ENCODE measurements at regions not wholly inside any gene's neighbourhood (a gene's known extent, or its start where the extent isn't known, plus 50 kb on each side); places are given as distances from the start of the nearest gene placed in this dataset.

DNA sequence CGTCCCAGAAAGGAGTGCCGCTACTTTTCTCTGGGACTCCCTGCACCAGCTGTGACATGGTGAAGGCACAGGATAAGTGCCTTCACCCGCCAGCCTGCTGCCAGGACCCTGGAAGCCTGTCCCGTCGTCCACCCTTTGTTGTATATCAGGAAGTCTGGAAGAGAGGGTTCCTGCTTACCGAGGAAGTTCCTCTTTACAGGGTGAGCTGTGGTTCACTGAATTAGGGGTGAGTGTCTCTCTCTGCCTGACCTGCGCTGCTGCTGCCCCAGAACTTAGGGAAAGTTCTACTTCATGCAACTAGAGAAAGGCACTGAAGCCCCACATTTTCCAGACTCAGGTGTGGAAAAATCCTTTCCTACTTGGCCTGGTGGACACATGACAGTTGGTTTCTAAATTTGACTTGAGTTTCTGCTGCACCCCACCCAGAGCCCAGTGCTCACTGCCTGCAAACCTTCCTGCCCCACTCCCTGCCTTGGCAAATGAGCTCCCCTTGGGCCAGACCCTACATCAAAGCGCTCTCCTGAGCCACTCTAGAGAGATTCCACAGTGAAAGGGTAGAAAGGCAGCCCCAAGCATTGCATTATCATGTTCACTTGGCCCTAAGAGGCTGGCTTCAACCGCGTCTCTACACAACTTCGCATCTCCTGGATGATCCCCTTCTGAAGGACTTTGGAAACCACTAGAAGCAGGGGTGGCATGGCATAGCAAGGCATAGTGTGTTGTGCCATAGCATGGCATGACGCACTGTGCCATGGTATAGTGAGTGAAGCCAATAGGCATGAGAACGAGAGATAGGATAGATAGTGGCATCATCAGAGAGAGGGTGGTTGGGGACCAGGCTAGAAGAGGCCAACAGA is 215.8 kb upstream of the CDYL start:
- H3K4me3 ChIP-seq (ENCODE audit: low read depth, low read length) = no peak overlapping the region
- TF ChIP-seq CTCF (IDR thresholded peaks at IDR 0.05; ENCODE audit: insufficient read depth, low read length, missing control alignments) = no peak
- POLR2A ChIA-PET = no interaction called here
- DNase-seq (ENCODE audit: low read depth, low spot score) = no peak
- CTCF ChIA-PET = no interaction called here

DNA sequence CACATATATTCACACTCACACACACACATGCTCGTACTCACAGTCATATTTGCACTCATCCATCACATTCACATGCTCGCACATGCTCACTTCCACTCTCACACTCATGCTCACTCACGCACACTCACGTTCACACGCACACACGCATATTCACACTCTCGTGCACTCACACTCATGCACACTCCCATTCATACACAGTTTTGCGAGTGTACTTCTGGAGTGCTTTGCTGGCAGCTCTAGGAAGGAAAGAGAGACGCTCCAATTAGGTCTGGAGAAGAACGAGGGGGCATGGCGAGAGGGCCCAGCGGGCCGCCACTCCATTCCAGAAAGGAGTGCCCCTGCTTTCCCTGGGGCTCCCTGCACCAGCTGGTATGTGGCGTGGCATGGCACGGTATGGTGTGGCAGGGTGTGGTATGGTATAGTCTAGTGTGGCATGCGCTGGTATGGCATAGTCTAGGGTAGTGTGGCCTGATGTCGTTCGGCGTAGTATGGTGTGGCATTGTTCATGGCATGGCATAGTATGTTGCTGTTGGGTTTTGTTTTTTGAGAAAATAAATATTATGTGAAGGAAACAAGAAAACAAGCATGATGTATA is 216.8 kb upstream of the CDYL start:
- no peak for DNase-seq (ENCODE audit: low read depth, low spot score)
- POLR2A ChIA-PET = no interaction called here
- no peak for TF ChIP-seq CTCF (IDR thresholded peaks at IDR 0.05; ENCODE audit: insufficient read depth, low read length, missing control alignments)
- no peak overlapping the region for H3K4me3 ChIP-seq (ENCODE audit: low read depth, low read length)
- CTCF ChIA-PET = interaction anchor here (1.1 kb wide), 1 partner anchor 445 kb away, joined by 3 read pairs; no protein-coding TSS in a partner anchor

GRCh38 chr6:4554645-4555044 is 221.6 kb upstream of the CDYL start:
- H3K4me3 ChIP-seq (ENCODE audit: low read depth, low read length) = no peak overlapping the region
- ChIA-PET POLR2A (no interaction called here), CTCF (no interaction called here)

DNA sequence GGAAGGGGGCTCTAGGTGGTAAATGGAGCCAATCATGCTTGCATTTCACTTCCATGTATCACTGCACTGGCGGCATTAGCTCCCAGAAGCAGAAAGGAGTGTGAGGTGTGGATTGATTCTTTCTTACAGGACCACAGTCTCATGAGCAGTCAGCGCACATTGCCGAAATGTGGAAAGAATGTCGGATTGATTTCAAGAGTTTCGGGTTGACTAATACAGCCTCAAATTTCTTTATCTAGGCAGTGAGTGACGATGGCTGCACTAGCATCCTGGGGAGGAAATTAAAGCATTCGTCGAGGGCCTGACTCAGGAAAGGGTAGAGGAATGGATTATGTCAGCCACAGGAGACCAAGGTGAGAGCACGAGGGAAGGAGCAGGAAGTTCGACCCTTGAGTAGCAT is 222.8 kb upstream of the CDYL start:
- H3K4me3 ChIP-seq (ENCODE audit: low read depth, low read length) = no peak overlapping the region
- no peak for TF ChIP-seq CTCF (IDR thresholded peaks at IDR 0.05; ENCODE audit: insufficient read depth, low read length, missing control alignments)
- ChIA-PET POLR2A (no interaction called here), CTCF (interaction anchor here (1.1 kb wide), 1 partner anchor 10 kb away, joined by 3 read pairs; no protein-coding TSS in a partner anchor)
- DNase-seq (ENCODE audit: low read depth, low spot score) = no peak

More at GRCh38 chr6:4554645-4555044, 221.6 kb upstream of the CDYL start:
- no peak for DNase-seq (ENCODE audit: low read depth, low spot score)
- TF ChIP-seq CTCF (IDR thresholded peaks at IDR 0.05; ENCODE audit: insufficient read depth, low read length, missing control alignments) = no peak

DNA sequence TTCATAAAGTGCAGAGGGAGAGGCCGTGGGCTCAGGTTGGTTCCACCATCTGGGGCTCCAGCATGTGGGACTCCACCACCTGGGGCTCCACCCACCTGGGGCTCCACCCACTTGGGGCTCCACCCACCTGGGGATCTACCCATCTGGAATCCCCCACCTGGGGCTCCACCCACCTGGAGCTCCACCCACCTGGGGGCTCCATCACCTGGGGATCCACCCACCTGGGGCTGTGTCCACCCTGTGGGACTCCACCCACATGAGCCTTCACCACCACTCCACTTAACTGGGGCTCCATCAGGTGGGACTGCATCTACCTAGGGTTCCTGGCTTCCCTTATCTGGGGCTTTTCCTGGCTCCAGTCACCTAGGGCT is 226.0 kb upstream of the CDYL start:
- no peak for TF ChIP-seq CTCF (IDR thresholded peaks at IDR 0.05; ENCODE audit: insufficient read depth, low read length, missing control alignments)
- POLR2A ChIA-PET = no interaction called here
- DNase-seq (ENCODE audit: low read depth, low spot score) = no peak
- CTCF ChIA-PET = interaction anchor here (1.2 kb wide), 1 partner anchor 13 kb away, joined by 3 read pairs; no protein-coding TSS in a partner anchor
- no peak overlapping the region for H3K4me3 ChIP-seq (ENCODE audit: low read depth, low read length)

GRCh38 chr6:4549556-4550226 is 226.5 kb upstream of the CDYL start:
- no peak for DNase-seq (ENCODE audit: low read depth, low spot score)
- no peak overlapping the region for H3K4me3 ChIP-seq (ENCODE audit: low read depth, low read length)
- CTCF ChIA-PET = no interaction called here
- POLR2A ChIA-PET = no interaction called here
- no peak for TF ChIP-seq CTCF (IDR thresholded peaks at IDR 0.05; ENCODE audit: insufficient read depth, low read length, missing control alignments)
